Type B pancreatic cell (in vitro differentiated cells): ENCODE measurements at regions not wholly inside any gene's neighbourhood (a gene's known extent, or its start where the extent isn't known, plus 50 kb on each side); places are given as distances from the start of the nearest gene placed in this dataset.

Source experiments
- DNase-seq: peaks from one replicate; pipeline ENCODE4 v3.0.0; 2021; ENCODE audit warnings: mixed read lengths; ENCODE audit not compliant: unreplicated experiment; ENCODE audit errors: extremely low spot score
- H3K27ac Mint-ChIP-seq: 2 replicates; pipeline ENCODE4 v1.8.0; 2021; ENCODE audit warnings: mild to moderate bottlenecking, mixed read lengths
- H3K27me3 Mint-ChIP-seq: 2 replicates; pipeline ENCODE4 v1.8.0; 2021; ENCODE audit warnings: mixed read lengths
- H3K36me3 Mint-ChIP-seq: 2 replicates; pipeline ENCODE4 v1.8.0; 2021; ENCODE audit warnings: mixed read lengths
- H3K4me1 Mint-ChIP-seq: one replicate; pipeline ENCODE4 v1.8.0; 2021; ENCODE audit warnings: mixed read lengths; ENCODE audit not compliant: unreplicated experiment
- H3K4me3 Mint-ChIP-seq: 2 replicates; pipeline ENCODE4 v1.8.0; 2021; ENCODE audit warnings: mild to moderate bottlenecking, mixed read lengths
- H3K9me3 Mint-ChIP-seq: 2 replicates; pipeline ENCODE4 v1.8.0; 2021; ENCODE audit warnings: mixed read lengths
- TF ChIP-seq, protein P1 (sequence below): fragments of 200-600 bp; sonication (generic); conservative IDR thresholded peaks from 2 replicates; pipeline ENCODE4 v1.5.0; 2021; ENCODE audit warnings: antibody characterized with exemption, mild to moderate bottlenecking

DNA sequence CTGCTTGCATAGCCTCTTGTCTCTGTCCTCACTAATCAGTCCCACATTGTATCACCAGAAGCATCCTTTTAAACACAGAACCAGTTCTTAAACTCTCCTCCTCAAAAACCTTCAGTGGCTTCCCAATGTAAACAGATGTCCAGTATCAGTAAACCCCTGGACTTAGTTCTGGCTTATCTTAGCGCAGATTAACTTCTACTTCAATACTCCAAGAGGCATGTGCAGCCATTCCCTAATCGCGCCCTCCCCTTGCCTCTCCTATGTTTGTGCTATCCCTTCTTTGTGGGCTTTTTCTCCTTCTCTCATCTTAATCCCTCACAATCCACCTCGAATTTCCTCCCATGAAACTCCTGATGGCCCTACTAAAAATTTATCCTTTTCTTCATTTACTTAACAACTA is 193.8 kb downstream of the FBXO8 start:
- H3K27me3 Mint-ChIP-seq = peaks cover 9% of the 10 kb centered on the region
- no peak overlapping the region for H3K27ac Mint-ChIP-seq
- no peaks in the 10 kb centered on the region for H3K36me3 Mint-ChIP-seq
- TF ChIP-seq, protein P1, sequence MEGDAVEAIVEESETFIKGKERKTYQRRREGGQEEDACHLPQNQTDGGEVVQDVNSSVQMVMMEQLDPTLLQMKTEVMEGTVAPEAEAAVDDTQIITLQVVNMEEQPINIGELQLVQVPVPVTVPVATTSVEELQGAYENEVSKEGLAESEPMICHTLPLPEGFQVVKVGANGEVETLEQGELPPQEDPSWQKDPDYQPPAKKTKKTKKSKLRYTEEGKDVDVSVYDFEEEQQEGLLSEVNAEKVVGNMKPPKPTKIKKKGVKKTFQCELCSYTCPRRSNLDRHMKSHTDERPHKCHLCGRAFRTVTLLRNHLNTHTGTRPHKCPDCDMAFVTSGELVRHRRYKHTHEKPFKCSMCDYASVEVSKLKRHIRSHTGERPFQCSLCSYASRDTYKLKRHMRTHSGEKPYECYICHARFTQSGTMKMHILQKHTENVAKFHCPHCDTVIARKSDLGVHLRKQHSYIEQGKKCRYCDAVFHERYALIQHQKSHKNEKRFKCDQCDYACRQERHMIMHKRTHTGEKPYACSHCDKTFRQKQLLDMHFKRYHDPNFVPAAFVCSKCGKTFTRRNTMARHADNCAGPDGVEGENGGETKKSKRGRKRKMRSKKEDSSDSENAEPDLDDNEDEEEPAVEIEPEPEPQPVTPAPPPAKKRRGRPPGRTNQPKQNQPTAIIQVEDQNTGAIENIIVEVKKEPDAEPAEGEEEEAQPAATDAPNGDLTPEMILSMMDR = no peak
- no peak for DNase-seq
- no peak overlapping the region for H3K4me3 Mint-ChIP-seq
- H3K9me3 Mint-ChIP-seq = no peaks in the 10 kb centered on the region
- peaks cover 16% of the 10 kb centered on the region for H3K4me1 Mint-ChIP-seq

DNA sequence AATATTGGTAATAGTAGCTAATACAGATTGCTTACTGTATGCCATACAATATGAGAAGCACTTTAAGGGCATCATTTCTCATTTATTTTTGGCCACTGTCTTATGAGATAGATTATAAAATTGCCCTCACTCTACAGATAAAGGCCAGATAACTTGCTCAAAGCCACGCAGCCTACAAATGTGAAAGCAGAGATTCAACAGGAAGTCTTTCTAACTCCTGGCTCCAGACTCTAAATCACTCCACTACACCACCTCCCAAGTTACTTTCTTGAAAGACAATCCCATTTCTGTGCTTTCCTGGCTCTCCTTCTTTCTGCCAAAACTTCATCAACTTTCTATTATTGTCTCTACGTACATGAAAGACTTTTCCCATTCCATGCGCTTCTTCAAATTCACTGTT is 194.7 kb downstream of the FBXO8 start:
- H3K4me1 Mint-ChIP-seq = peaks cover 16% of the 10 kb centered on the region

DNA sequence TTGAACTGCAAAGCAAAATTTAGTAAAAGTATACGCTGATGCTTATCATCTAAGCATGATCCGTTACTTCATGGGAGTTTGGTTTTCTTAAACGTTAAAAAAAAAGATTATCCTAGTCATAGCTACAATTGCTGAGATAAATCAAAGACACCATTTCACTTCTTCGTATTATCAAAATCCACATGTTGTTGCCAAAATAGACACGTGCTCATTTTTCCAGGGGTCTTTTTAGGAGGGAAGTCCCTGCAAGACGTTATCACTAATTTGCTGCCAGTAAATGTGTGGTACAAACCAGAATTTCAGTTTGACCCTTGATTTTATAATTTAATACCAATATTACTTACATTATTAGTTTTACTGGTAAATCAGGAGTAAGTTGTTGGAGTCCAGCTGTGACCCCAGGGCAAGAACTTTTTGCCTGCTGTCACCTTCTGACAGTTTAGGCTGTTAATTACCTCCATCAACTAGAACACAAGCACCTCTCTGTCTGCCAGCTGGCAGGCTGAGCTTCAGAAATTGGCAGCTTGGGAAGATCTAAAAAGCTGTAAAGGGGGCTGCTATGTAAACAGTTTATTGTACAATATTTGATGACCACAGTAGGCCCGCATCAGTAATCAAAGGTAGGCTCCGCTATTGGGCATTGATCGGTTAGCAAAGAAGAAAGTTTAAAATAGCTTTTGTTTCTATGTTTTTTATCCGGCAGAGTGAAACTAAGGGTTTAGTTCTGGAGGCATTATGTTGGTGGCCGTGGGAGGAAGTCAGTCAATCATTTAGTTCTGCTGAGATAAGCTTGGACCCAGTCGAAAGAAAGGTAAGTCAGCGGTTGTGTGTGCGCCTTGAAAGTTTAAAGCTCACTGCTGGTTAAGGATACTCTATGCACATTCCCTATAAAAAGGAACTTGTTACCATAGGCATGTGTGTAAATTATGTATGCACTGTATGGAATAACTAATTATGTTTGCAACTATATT is 196.4 kb downstream of the FBXO8 start:
- H3K36me3 Mint-ChIP-seq = no peaks in the 10 kb centered on the region
- H3K4me1 Mint-ChIP-seq = peaks cover 16% of the 10 kb centered on the region
- TF ChIP-seq, protein P1 = no peak
- H3K9me3 Mint-ChIP-seq = no peaks in the 10 kb centered on the region
- no peak overlapping the region for H3K4me3 Mint-ChIP-seq
- no peak for DNase-seq
- H3K27me3 Mint-ChIP-seq = peaks cover 9% of the 10 kb centered on the region
- no peak overlapping the region for H3K27ac Mint-ChIP-seq

More for the DNA sequence above, 194.7 kb downstream of the FBXO8 start:
- H3K36me3 Mint-ChIP-seq = no peaks in the 10 kb centered on the region
- H3K4me3 Mint-ChIP-seq = no peak overlapping the region
- H3K27me3 Mint-ChIP-seq = peaks cover 9% of the 10 kb centered on the region
- H3K9me3 Mint-ChIP-seq = no peaks in the 10 kb centered on the region
- no peak overlapping the region for H3K27ac Mint-ChIP-seq
- no peak for DNase-seq
- TF ChIP-seq, protein P1 = no peak

DNA sequence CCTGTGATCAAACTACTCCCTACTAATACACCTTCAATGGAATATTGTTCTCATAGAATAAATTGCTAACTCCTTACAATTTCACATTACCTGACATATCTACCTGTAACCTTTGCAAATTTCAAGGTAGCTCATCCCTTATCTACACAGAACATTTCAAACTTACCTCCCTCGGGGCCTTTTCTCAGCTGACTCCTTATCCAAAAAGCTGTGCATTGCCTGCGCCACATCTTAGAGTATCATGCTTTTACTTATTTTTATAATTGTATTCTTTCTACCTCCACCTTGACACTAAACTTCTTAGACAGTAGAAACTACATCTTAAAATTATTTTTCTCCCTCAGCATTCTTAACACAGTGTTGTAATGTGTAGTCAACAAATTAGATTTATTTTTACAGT is 198.5 kb downstream of the FBXO8 start:
- Mint-ChIP-seq H3K9me3 (no peaks in the 10 kb centered on the region), H3K36me3 (no peaks in the 10 kb centered on the region), H3K4me1 (peaks cover 16% of the 10 kb centered on the region), H3K27me3 (peaks cover 9% of the 10 kb centered on the region), H3K27ac (no peak overlapping the region), H3K4me3 (no peak overlapping the region)
- TF ChIP-seq, protein P1 = no peak
- no peak for DNase-seq

DNA sequence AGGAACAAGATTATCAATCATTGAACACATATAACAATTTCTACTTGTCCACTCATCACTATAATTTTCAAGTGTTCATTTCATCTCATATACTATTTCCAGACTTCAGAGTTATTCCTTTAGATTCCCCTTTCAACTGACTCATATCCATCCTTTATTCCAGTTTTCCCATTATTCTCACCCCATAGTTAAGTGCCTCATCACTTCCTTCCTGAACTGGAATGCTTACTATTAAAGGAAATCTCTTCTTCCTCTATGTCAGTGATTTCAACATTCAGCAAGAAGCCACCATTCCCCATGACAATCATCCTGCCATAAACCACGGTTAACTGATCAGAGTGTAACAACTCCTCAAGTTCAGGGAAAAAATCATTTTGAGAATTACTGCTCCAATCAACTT is 198.9 kb downstream of the FBXO8 start:
- Mint-ChIP-seq H3K4me3 (no peak overlapping the region), H3K27ac (no peak overlapping the region), H3K27me3 (peaks cover 9% of the 10 kb centered on the region), H3K9me3 (no peaks in the 10 kb centered on the region), H3K4me1 (peaks cover 14% of the 10 kb centered on the region), H3K36me3 (no peaks in the 10 kb centered on the region)
- TF ChIP-seq, protein P1 = no peak
- DNase-seq = no peak
